Skin of body (tissue), 1 donor: ENCODE measurements at regions not wholly inside any gene's neighbourhood (a gene's known extent, or its start where the extent isn't known, plus 50 kb on each side); places are given as distances from the start of the nearest gene placed in this dataset.

Experiments used
- DNase-seq: peaks from one replicate; lab custom pipeline; 2025; lab: John Stamatoyannopoulos, UW

- DNase-seq = no peak
Observed at GRCh38 chr15:66615846-66616245, 50.0 kb upstream of the LCTL start.

GRCh38 chr15:66617137-66618090 lies 51.6 kb upstream of the LCTL start:
- no peak for DNase-seq

GRCh38 chr15:66619152-66619903 lies 53.5 kb upstream of the LCTL start:
- DNase-seq = no peak

GRCh38 chr15:66620341-66620740 lies 54.5 kb upstream of the LCTL start:
- no peak for DNase-seq

DNA sequence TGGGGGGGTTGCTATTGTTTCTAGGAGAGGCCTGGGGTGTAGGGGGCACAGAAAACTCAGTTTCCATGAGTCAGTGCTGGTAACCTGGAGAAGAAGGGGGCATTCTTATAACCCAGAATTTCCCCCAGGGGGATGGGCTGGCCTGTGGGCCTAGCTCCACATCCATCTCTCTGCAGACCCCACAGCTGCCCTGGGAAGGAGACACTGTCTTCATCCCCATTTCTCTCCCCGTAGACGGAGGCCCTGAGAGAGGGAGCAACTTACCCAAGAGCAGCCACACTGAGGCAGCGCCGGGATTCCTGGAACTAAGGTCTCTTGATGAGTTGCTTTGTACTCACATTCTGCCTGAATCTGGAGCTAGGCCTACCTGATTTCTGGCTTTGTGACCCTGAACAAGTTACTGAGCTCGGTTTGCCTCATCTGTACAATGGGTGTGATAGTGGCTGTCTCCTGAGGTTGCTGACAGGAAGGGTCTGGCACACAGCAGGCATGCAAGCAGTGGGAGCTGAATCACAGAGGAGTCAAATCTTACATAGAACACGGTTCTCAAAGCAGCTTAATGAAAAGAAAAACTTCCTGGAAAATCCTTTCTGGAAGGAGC lies 55.0 kb upstream of the LCTL start:
- no peak for DNase-seq

DNA sequence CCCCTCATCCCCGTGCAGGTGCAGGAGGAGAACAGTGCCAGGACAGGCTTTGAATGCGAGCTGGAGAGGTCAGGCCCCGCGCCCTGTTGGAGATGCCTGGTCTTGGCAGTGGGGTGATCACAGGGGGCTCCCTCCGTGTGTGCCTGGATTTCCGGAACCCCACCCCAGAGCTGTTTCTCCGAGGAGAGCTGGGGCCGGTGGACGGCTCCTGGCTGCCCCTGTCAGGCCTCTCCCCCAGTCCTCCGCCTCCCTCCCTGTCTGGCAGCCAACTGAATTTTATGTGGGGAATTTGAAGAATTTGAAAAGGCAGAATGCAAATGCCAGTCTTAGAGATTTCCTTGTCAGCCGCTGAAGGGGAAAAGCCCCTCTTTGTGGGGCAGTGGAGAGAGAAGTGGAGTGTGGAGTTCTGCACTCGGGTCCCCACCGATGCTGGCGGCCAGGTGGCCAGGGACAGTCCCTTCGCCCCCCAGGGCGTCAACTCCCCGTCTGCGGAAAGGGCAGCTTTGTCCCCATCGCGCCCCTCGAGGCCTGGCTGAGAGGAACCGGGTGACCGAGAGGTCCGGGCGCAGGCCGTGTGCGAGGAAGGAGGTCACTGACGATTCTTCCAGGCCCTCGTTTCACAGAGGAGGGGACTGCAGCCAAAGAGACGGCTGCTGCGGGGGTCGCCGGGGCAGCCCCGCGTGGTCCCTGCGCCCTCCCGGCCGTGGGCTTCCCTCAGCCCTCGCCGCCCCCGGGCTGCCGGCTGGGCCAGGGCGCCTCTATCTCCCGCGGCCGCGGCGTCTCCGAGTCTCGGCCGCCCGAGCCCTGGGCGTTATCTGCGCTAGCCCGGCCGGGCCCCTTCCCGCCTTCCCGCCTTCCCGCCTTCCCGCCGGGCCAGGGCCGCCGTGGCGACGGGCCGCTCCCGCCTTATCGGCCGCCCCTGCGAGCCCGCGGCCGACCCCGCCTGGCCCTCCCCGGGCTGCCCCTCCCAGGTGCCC lies 56.0 kb upstream of the LCTL start:
- peak; percentile 36 for DNase-seq

- DNase-seq = no peak
Observed at GRCh38 chr15:66622591-66623022, 56.8 kb upstream of the LCTL start.

GRCh38 chr15:66623801-66624453 lies 58.1 kb upstream of the LCTL start:
- DNase-seq = no peak

- DNase-seq = no peak
Observed at GRCh38 chr15:66625531-66625930, 59.7 kb upstream of the LCTL start.

- DNase-seq = no peak
Observed at GRCh38 chr15:66625974-66626373, 60.2 kb upstream of the LCTL start.

DNA sequence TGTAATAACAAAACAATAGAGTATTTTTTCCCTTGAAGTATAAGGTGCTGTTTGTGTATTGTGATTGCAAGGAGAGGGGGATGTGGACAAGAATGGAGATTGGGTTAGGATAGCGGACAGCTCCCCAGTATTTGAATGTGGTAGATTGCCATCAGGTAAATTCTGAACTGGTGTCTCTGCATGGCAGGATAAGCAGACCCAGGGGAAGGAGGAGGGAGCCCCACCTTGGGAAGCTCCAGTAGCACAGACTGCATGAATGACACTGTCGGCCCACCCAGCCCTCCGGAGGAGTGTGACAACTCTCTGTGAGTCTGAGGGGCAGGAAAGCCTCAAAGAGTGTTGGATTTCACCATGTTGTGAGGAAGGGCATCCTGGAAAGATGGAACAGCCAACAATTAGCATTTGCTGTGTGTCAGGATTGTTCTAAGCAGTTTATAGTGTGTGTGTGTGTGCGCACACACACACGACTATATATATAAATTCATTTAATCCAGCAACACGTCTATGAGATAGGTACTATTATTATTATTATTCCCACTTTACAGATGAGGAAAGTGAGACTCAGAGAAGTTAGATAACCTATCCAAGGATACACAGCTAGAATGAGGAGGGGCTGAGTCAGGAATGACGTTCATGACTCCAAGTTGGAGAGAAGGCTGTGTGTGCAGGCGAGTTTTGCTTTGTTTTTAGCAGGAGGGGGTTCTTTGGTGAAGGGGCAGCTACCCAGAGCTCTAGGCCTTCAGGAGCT lies 63.4 kb upstream of the LCTL start:
- DNase-seq = no peak

DNA sequence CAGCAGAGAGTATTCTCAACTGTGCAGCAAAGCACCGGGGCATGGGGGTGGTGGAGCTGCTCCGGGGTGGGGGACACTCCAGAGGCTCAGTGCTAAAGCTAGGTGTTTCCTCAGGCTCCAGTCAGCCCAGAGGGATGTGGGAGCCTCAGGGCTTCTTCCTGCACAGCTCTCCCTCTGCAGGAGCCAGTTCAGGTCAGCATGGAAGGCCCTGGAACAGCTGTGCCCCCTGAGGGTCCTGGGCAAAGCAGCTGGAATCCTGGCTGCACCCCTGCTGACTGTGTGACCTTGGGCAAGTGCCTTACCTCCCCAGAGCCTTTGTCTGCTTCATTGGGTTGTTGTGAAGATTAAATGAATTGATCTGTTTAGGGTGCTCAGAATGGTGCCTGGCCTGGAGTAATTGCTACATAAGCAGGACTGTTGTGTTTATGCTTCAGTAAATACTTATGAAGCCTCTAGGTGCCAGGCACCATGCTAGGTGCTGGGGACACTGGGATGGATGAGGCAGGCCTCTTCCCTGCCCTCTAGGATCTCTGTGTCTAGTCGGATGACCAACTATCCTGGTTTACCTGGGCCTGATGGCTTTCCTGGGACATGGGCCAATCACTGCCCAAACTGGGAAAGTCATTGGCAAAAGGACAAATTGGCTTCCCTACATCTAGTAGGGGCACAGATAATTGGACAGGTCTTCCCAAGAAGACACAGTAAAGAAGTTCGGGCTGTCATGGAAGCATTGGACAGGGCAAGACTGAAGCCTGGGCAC lies 64.2 kb upstream of the LCTL start:
- no peak for DNase-seq

DNA sequence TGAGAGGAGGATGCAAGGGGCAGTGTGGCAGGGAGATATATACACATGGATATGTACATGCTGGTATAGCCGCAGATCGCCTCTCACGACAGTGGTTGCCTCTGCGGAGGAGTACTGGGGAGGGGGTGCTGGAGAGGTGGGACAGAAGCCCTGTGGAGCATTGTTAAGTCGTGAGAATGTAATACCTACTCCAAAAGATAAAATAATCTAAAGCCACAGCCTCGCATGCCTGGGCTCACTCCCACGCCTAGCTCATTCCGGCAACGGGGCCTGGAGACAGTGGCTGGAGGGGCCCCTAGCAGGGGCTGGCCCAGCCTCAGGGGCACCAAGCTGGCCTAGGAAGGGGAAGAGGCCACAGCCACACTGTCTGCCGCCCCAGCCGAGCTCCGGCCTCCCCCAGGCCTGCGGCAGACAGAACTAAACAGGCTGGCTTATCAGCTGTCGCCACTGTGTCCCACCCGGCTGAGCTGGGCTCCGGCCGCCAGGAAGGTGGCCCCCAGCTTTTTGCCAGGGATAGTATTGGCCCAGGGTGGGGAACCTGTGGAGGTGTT lies 65.1 kb upstream of the LCTL start:
- no peak for DNase-seq

- DNase-seq = no peak
Observed at GRCh38 chr15:66631616-66632263, 65.9 kb upstream of the LCTL start.

- no peak for DNase-seq
Observed at GRCh38 chr15:66633041-66633937, 67.5 kb upstream of the LCTL start.

DNA sequence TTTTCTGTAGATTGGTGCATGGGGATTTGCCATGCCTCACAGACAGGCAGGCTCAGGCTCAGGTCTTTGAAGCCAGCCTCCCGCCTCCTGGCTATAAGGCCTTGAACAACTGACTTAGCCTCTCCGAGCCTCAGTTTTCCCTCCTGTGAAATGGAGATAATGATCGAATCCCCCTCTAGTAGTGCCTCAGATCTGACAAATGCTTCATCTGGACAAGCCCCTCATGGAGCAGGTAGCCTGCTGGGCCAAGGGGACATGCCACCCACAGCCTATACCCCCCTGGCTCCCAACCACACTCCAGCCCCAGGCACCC lies 68.1 kb upstream of the LCTL start:
- no peak for DNase-seq

- DNase-seq = no peak
Observed at GRCh38 chr15:66634540-66634939, 67.5 kb upstream of the SMAD6 start.
